ENCODE measurements at regions not wholly inside any gene's neighbourhood (a gene's known extent, or its start where the extent isn't known, plus 50 kb on each side); places are given as distances from the start of the nearest gene placed in this dataset.

DNA sequence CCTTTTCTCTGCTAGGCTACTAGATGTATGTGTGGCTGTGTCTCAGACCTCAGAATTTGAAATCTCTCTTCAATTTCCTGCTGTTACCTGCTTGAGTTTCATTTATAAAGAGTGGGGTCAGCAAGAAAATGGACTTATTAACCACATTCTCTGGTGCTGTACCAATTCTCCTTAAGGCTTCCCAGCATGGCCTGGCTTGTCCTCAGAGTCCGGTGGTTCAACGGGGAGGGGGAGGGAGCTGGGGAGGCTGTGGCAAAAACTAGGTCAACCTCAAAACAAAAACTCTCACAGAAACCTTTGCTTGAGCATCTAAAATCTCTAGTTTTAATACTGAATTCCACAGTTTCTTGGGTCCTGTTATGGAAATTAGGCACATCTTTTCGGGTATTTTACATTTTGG lies 389.1 kb upstream of the COBL start:
- no peak for TF ChIP-seq POLR2A (IDR thresholded peaks at IDR 0.05)
- TF ChIP-seq, protein P1, sequence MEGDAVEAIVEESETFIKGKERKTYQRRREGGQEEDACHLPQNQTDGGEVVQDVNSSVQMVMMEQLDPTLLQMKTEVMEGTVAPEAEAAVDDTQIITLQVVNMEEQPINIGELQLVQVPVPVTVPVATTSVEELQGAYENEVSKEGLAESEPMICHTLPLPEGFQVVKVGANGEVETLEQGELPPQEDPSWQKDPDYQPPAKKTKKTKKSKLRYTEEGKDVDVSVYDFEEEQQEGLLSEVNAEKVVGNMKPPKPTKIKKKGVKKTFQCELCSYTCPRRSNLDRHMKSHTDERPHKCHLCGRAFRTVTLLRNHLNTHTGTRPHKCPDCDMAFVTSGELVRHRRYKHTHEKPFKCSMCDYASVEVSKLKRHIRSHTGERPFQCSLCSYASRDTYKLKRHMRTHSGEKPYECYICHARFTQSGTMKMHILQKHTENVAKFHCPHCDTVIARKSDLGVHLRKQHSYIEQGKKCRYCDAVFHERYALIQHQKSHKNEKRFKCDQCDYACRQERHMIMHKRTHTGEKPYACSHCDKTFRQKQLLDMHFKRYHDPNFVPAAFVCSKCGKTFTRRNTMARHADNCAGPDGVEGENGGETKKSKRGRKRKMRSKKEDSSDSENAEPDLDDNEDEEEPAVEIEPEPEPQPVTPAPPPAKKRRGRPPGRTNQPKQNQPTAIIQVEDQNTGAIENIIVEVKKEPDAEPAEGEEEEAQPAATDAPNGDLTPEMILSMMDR (IDR thresholded peaks at IDR 0.05), result no peak

Measured in lower leg skin (tissue), 3 donors.